Dermis microvascular lymphatic vessel endothelial cell (primary cell): ENCODE measurements at regions not wholly inside any gene's neighbourhood (a gene's known extent, or its start where the extent isn't known, plus 50 kb on each side); places are given as distances from the start of the nearest gene placed in this dataset.

Source experiments
- DNase-seq, 2 donors: peaks; one replicate each; pipeline versions ENCODE4 v3.0.0 to v3.0.0-alpha.2; 2010; ENCODE audit warnings: low read depth in 2 of 2

- DNase-seq: no peak
Measured at GRCh38 chr18:78559584-78559983, 420.0 kb upstream of the SALL3 start.

GRCh38 chr18:78561757-78562510 lies 417.7 kb upstream of the SALL3 start:
- DNase-seq: no peak

- DNase-seq: no peak
Measured at GRCh38 chr18:78562531-78562961, 417.1 kb upstream of the SALL3 start.

GRCh38 chr18:78563110-78563509 lies 416.5 kb upstream of the SALL3 start:
- DNase-seq: no peak

- DNase-seq: no peak
Measured at GRCh38 chr18:78564030-78564429, 415.6 kb upstream of the SALL3 start.

- no peak for DNase-seq
Measured at GRCh38 chr18:78564518-78564917, 415.1 kb upstream of the SALL3 start.

- DNase-seq: no peak
Measured at GRCh38 chr18:78565240-78565639, 414.4 kb upstream of the SALL3 start.

- no peak for DNase-seq
Measured at GRCh38 chr18:78566065-78566464, 413.6 kb upstream of the SALL3 start.

GRCh38 chr18:78566720-78567119 lies 412.9 kb upstream of the SALL3 start:
- no peak for DNase-seq

- no peak for DNase-seq
Measured at GRCh38 chr18:78571063-78571785, 408.4 kb upstream of the SALL3 start.

GRCh38 chr18:78571831-78572347 lies 407.7 kb upstream of the SALL3 start:
- DNase-seq: no peak

- no peak for DNase-seq
Measured at GRCh38 chr18:78573773-78574172, 405.8 kb upstream of the SALL3 start.

GRCh38 chr18:78576967-78577366 lies 402.7 kb upstream of the SALL3 start:
- DNase-seq: no peak

- DNase-seq: no peak
Measured at GRCh38 chr18:78579449-78579848, 400.2 kb upstream of the SALL3 start.

- no peak for DNase-seq
Measured at GRCh38 chr18:78579854-78580577, 399.6 kb upstream of the SALL3 start.

GRCh38 chr18:78580835-78581339 lies 398.7 kb upstream of the SALL3 start:
- no peak for DNase-seq

- DNase-seq: no peak
Measured at GRCh38 chr18:78582181-78582709, 397.4 kb upstream of the SALL3 start.

- DNase-seq: no peak
Measured at GRCh38 chr18:78582898-78583738, 396.5 kb upstream of the SALL3 start.

- no peak for DNase-seq
Measured at GRCh38 chr18:78583739-78584458, 395.7 kb upstream of the SALL3 start.

- DNase-seq: no peak
Measured at GRCh38 chr18:78584459-78585022, 395.1 kb upstream of the SALL3 start.
